ENCODE measurements at regions not wholly inside any gene's neighbourhood (a gene's known extent, or its start where the extent isn't known, plus 50 kb on each side); places are given as distances from the start of the nearest gene placed in this dataset.
"Not testable (repeated sequence)": the region's sequence is repeated elsewhere in the genome, so short reads cannot be mapped to it uniquely, and the experiment has no call there.

DNA sequence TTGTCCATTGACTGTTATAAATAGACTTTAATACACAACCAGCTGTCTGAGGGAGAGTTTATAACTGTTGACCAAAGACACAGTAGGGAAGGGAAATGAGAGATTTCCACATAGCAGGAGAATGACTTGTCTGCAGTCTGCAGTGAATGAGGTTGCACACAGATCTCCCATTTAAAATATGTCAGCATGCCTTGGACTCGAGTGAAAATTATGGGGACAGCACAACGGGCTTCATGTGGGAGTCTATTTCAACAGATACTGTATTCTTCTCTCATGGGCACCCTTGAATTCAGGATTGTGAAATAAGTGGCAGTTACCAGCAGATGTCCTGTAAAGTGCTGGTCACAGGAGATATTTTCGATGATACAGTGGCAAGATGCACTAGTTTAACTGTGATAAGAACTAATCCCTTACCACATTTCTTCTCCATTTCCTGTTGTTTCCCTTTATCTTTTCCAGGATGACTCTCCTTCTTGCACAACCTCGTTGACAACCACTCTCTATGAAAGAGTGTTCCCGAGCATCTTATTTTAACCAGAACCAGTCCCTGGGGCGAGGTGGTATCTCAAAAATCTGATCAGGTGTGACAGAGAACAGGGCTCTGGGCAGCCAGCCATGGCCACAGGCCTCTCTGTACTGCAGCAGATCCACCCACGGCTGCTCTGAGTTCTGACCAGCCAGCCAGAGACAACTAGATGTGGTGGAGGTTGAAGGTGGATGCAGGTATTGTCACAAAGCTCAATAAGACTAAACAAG is 51.5 kb upstream of the MAP3K1 start:
- no peak for DNase-seq (ENCODE audit: low read depth)

GRCh38 chr5:56763182-56763581 is 52.2 kb upstream of the MAP3K1 start:
- DNase-seq (ENCODE audit: low read depth) = no peak

DNA sequence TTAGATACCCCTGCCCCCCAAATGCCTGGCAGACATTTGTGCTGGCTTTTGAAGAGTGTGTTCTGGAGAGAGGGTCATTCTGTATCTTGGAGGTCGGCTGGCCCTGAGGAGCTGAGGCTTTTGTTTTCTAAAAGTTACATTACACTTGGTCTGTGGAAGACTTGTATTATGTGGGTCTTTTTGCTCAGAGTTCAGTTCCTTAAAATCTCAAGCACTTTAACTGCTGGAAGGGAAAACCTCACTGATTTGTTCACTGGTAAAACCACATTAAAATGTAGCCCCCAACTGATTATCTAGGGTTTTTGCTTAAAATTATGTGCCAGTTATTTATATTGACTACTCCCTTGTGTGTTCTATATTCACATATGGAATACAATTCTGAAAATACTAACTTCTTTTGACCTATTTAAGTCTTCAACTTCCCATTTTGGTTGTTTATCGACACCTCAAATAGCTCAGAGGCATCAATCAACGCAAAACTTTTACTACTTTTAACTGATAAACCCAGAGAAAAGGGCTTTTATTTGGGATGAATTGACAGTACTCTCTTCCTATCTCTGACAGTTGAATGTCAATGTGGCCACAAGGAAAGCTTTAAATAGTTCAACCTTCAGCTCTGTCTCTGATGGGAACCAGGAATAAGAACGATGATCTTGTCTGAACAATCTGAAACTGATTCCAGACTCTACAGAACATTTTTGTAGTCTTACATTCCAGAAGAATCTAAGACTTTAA is 54.0 kb upstream of the MAP3K1 start:
- DNase-seq (ENCODE audit: low read depth) = no peak

- DNase-seq (ENCODE audit: low read depth) = no peak
Measured at GRCh38 chr5:56760723-56761122, 54.6 kb upstream of the MAP3K1 start.

DNA sequence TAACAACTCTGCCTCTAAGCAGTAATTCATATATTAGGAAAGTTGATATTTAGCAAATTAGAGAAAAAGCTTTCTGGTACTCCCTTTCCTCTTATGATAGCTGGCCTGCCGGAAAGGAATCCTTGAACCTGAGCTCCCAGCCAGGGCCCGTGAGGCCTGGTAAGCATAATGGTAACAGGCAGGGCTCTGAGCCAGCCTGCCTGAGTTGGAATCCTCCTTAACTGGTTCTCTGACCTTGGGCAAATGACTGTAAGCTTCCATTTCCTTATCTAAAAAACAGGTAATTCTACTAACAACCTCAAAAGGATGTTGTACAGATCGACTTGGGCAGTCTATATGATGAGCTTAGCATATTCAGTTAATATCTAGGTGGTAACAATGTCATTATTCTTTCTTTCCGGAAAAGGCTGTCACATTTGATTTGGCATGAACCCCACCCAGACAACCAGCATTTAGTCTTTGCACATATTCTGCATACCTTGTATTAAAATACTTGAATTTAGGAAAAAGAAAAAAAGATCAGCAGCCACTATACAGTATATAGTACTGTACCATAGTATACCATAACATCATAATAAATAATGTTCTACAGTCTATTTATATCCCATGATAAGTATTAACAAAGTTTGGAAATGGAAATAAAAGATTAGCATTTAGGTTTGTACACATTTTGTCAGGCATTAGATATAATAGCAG is 55.7 kb upstream of the MAP3K1 start:
- no peak for DNase-seq (ENCODE audit: low read depth)

GRCh38 chr5:56757077-56757476 is 58.3 kb upstream of the MAP3K1 start:
- DNase-seq (ENCODE audit: low read depth) = no peak

DNA sequence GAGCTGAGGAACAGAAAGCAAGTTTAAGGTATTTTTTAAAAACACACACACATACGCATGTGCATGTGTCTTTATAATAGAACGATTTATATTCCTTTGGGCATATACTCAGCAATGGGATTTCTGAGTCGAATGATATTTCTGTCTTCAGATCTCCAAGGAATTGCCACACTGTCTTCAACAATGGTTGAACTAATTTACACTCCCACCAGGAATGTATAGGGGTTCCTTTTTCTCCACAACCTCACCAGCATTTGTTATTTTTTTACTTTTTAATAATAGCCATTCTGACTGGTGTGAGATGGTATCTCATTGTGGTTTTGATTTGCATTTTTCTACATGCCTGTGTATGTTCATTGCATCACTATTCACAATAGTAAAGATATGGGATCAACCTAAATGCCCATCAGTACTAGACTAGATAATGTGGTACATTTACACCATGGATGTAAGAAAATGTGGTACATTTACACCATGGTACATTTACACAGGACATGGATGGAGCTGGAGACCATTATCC is 60.3 kb upstream of the MAP3K1 start:
- no peak for DNase-seq (ENCODE audit: low read depth)

- DNase-seq (ENCODE audit: low read depth) = not testable (repeated sequence)
Measured at GRCh38 chr5:56753588-56753987, 61.8 kb upstream of the MAP3K1 start.

DNA sequence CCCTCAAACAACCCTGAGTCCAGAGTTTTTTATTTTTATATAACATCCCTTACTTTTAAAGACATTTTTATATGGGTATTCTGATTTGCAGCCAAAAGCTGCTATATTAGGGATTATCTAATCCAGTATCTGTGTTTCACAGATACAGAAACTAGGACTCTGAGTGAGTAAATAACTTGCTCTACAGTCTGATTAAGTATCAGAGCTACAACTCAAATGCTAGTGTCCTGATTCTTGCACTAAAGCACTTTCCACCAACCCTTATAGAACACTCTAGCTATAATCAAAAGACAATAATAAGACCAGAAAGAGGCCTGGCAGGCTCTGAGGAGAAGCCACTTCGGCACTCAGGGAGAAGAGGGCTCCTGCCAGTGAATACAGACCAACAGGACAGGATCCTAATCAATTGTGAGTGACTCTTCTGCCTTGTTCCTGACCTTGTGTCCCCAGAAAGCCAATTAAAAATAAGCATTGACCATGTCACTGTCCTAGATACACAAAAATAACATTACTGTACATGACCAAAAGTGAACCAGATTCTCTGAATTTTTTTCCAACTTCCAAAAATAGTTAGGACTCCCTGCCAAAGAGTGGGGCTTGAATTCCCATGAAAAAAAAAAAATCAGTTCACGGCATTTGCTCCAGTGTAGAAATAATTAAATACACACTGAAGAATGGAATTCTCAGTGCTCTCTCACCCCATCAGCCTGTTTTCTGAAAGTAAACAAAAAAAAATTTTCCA is 63.6 kb upstream of the MAP3K1 start:
- no peak for DNase-seq (ENCODE audit: low read depth)

GRCh38 chr5:56749842-56750241 is 65.5 kb upstream of the MAP3K1 start:
- no peak for DNase-seq (ENCODE audit: low read depth)

DNA sequence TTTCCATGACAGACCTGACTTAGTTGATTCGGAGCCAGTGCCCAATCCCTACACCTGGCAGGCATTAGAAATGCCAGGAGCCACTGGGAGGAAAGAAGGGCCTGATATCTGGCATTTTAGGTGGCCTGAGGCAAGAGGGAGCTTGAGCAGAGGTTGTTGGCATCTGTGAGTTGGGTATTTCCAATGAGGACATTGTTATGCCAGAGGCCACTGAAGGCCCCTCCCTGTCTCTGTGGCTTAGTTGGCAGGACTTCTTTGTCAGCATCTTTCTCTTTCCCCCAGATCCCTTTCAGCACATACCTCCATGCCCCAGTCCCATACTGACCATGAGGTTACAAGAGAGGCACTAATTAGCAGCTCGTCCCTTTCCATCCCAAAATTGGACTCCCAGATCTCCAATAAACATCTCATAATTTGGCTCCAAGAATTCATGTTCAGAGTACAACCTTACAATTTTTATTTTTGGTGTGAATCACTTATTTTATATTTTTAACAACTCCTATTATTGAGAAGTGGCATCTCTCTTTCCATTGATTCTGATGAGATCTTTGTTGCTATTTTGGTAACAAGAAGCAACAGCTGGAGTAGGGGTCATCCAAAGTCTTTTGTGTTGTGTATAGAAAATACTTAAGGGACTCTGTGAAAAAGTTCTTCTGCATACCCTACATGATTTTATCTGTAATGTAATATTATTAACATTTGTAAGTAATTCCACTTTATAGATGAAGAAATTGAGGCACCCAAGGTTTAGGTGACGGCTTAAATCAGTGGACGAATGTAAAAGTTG is 68.6 kb upstream of the MAP3K1 start:
- no peak for DNase-seq (ENCODE audit: low read depth)

DNA sequence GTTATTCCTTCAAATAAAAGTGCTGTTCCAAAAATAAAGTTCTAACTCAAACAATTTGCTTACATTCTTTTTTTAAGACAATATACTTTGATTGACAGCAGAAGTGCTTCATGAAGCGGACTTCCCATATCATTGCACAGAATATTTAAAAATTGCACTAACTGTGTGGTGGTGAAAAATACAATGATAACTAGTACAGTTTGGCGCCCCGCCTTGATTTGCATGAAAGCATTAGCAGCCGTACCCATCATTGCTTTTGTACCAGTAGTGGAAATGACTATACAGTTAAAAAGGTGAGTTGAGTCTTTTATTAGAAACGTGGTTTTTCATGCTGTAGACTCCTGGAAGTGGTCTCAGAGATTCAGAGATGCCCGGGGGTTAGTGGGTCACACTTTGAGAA is 69.5 kb upstream of the MAP3K1 start:
- no peak for DNase-seq (ENCODE audit: low read depth)

DNA sequence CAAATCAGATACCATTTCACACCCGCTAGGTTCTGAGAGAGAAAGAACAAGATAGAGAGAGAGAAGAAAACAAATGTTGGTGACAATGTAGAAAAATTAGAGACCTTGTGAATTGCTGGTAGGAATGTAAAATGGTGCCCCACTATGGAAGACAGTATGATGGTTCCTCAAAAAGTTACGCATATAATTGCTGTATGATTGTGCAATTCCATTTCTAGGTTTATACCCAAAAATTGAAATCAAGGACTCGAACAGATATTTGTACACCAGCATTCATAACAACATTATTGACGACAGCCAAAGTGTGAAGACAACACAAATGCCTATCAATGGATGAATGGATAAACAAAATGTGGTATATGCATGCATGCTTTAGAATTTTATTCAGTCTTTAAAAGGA is 74.5 kb upstream of the MAP3K1 start:
- no peak for DNase-seq (ENCODE audit: low read depth)

- no peak for DNase-seq (ENCODE audit: low read depth)
Measured at GRCh38 chr5:56739990-56740389, 75.4 kb upstream of the MAP3K1 start.

- no peak for DNase-seq (ENCODE audit: low read depth)
Measured at GRCh38 chr5:56737951-56738606, 77.3 kb upstream of the MAP3K1 start.

- DNase-seq (ENCODE audit: low read depth) = no peak
Measured at GRCh38 chr5:56737002-56737621, 78.2 kb upstream of the MAP3K1 start.

GRCh38 chr5:56735849-56736641 is 79.3 kb upstream of the MAP3K1 start:
- DNase-seq (ENCODE audit: low read depth) = no peak

DNA sequence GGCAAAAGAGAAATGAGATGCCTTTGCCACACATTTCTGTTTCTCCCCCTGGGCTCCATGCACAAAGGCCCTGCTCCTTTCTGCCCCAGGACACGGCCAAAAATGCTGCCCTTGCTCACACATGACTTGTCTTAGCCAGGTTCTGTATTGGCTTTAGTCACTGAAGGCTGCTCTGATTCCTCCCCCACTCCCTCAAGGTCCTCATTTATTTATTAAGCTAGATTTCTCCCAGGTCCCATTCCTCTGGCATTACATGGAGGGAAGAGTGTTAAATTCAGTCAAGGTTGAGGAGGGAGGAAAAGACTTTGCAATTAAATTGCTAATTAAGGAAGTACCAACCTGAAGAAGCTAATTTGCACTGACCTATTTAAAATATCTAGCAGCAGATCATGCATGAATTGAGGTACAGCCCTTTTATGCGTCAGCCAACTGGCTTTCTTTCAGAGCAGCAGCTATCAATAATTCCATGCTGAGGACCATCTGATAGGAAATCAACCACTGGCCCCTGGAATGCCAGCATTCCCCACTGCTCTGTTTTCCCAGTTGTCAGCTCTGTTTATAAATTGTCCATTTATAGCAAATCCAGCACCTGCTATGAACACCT is 81.2 kb upstream of the MAP3K1 start:
- DNase-seq (ENCODE audit: low read depth) = no peak

GRCh38 chr5:56733580-56733979 is 81.8 kb upstream of the MAP3K1 start:
- no peak for DNase-seq (ENCODE audit: low read depth)

Measured in activated T-cell treated with anti-CD3 and anti-CD28 coated beads for 1 hour (primary cell).